OCI-LY1 (cell line): ENCODE measurements at regions not wholly inside any gene's neighbourhood (a gene's known extent, or its start where the extent isn't known, plus 50 kb on each side); places are given as distances from the start of the nearest gene placed in this dataset.

Source experiments
- H2AFZ ChIP-seq: fragments of 200-600 bp; sonication (generic), shearing (Covaris generic); 2 replicates; pipeline ENCODE4 v1.6.0; 2014; ENCODE audit warnings: antibody characterized with exemption, mild to moderate bottlenecking, low read length
- H3F3A ChIP-seq: fragments of 200-600 bp; sonication (generic), shearing (Covaris generic); 2 replicates; pipeline ENCODE4 v1.6.0; 2014; ENCODE audit warnings: mild to moderate bottlenecking, antibody characterized with exemption, low read length, moderate library complexity; ENCODE audit not compliant: insufficient read depth
- H3K27ac ChIP-seq: fragments of 200-600 bp; sonication (generic); 2 replicates; pipeline ENCODE4 v1.5.1; 2014; ENCODE audit warnings: low read length, mixed run types, mild to moderate bottlenecking, low read depth; ENCODE audit not compliant: poor library complexity, severe bottlenecking
- H3K27me3 ChIP-seq: fragments of 200-600 bp; sonication (generic); 2 replicates; pipeline ENCODE4 v1.6.0; 2014; ENCODE audit warnings: antibody characterized with exemption, mild to moderate bottlenecking, low read length, moderate library complexity; ENCODE audit not compliant: insufficient read depth
- H3K36me3 ChIP-seq: fragments of 200-600 bp; sonication (generic); 2 replicates; pipeline ENCODE4 v1.6.1; 2014; ENCODE audit warnings: mild to moderate bottlenecking, antibody characterized with exemption, low read length, moderate library complexity, mixed read lengths; ENCODE audit not compliant: insufficient read depth
- H3K4me1 ChIP-seq: fragments of 200-600 bp; sonication (generic); 2 replicates; pipeline ENCODE4 v1.5.1; 2014; ENCODE audit warnings: mild to moderate bottlenecking, low read length, moderate library complexity; ENCODE audit not compliant: insufficient read depth, severe bottlenecking
- H3K4me2 ChIP-seq: fragments of 200-600 bp; sonication (generic), shearing (Covaris generic); 2 replicates; pipeline ENCODE4 v1.6.1; 2014; ENCODE audit warnings: low read length
- H3K4me3 ChIP-seq: fragments of 200-600 bp; sonication (generic); 2 replicates; pipeline ENCODE4 v1.5.1; 2014; ENCODE audit warnings: low read length, low read depth, mild to moderate bottlenecking, mixed read lengths; ENCODE audit not compliant: poor library complexity, severe bottlenecking
- H3K79me2 ChIP-seq: fragments of 200-600 bp; shearing (Covaris generic); 2 replicates; pipeline ENCODE4 v1.6.1; 2016; ENCODE audit warnings: mixed run types, low read length, mixed read lengths; ENCODE audit not compliant: insufficient read depth
- H3K9ac ChIP-seq: fragments of 200-600 bp; sonication (generic), shearing (Covaris generic); 2 replicates; pipeline ENCODE4 v1.6.1; 2014; ENCODE audit warnings: mild to moderate bottlenecking, low read length, mixed read lengths
- H3K9me2 ChIP-seq: fragments of 200-600 bp; sonication (generic), shearing (Covaris generic); 2 replicates; pipeline ENCODE4 v1.6.1; 2014; ENCODE audit warnings: low read depth, mild to moderate bottlenecking, low read length, mixed read lengths
- H3K9me3 ChIP-seq: fragments of 200-600 bp; shearing (Covaris generic); 2 replicates; pipeline ENCODE4 v1.6.1; 2014; ENCODE audit warnings: low read length, mixed read lengths
- H4K20me1 ChIP-seq: fragments of 200-600 bp; sonication (generic), shearing (Covaris generic); 2 replicates; pipeline ENCODE4 v1.6.0; 2016; ENCODE audit warnings: mild to moderate bottlenecking, low read length; ENCODE audit not compliant: insufficient read depth
- CTCF ChIP-seq: fragments of 200-600 bp; sonication (generic), shearing (Covaris generic); IDR thresholded peaks from 2 replicates; pipeline ENCODE4 v1.5.1; 2017; ENCODE audit warnings: mild to moderate bottlenecking, antibody characterized with exemption, low read length, moderate library complexity, mixed read lengths
- EZH2 ChIP-seq: fragments of 200-600 bp; sonication (generic), shearing (Covaris generic); IDR thresholded peaks from 2 replicates; pipeline ENCODE4 v1.8.0; 2017; ENCODE audit warnings: borderline replicate concordance, mixed run types, mild to moderate bottlenecking, antibody characterized with exemption, low read length, moderate library complexity, mixed read lengths

- TF ChIP-seq CTCF = no peak
- TF ChIP-seq EZH2 = no peak
- Histone ChIP-seq H3K27ac (no peak overlapping the region), H3K4me3 (no peak overlapping the region), H4K20me1 (no peaks in the 10 kb centered on the region), H3K27me3 (no peaks in the 10 kb centered on the region), H3K36me3 (no peaks in the 10 kb centered on the region), H3K4me2 (no peak overlapping the region), H3K9me2 (no peaks in the 10 kb centered on the region), H3K79me2 (no peaks in the 10 kb centered on the region), H3K4me1 (peaks cover 14% of the 10 kb centered on the region), H3F3A (no peaks in the 10 kb centered on the region), H2AFZ (no peak overlapping the region; the same call in 1 of the 2 replicates), H3K9me3 (peaks cover 3% of the 10 kb centered on the region; the same call in 1 of the 2 replicates), H3K9ac (no peak overlapping the region)
These were observed 1134.3 kb downstream of the NCAM2 start for GRCh38 chr21:22132358-22133071.

DNA sequence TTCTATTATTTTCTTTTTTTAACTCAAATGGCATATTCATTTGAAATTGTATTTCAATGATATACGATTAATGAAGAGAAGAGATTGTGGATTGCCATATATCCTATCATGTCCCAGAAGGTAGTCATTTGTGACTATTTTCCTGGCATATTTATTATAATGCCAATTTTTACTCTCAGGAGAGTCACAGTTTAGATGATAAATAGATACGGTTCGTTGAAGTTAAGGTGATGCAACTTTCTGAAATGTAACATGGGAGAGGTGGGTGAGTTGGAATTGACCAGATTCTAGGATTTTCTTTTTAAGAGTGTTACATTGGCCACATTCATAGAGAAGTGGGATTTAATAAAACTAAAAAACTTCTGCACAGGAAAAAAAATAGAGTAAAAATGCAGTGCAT, 1138.5 kb downstream of the NCAM2 start:
- Histone ChIP-seq H3K9me3 (0 out of 2 replicates have a peak, but pooled peaks cover 4% of the 10 kb centered on the region), H3K4me2 (no peak overlapping the region), H3K4me3 (no peak overlapping the region), H3K36me3 (no peaks in the 10 kb centered on the region), H3K27me3 (no peaks in the 10 kb centered on the region), H4K20me1 (no peaks in the 10 kb centered on the region), H3K79me2 (no peaks in the 10 kb centered on the region), H2AFZ (no peak overlapping the region), H3K9me2 (no peaks in the 10 kb centered on the region), H3F3A (no peaks in the 10 kb centered on the region), H3K9ac (no peak overlapping the region), H3K4me1 (no peaks in the 10 kb centered on the region), H3K27ac (no peak overlapping the region)
- no peak for TF ChIP-seq CTCF

DNA sequence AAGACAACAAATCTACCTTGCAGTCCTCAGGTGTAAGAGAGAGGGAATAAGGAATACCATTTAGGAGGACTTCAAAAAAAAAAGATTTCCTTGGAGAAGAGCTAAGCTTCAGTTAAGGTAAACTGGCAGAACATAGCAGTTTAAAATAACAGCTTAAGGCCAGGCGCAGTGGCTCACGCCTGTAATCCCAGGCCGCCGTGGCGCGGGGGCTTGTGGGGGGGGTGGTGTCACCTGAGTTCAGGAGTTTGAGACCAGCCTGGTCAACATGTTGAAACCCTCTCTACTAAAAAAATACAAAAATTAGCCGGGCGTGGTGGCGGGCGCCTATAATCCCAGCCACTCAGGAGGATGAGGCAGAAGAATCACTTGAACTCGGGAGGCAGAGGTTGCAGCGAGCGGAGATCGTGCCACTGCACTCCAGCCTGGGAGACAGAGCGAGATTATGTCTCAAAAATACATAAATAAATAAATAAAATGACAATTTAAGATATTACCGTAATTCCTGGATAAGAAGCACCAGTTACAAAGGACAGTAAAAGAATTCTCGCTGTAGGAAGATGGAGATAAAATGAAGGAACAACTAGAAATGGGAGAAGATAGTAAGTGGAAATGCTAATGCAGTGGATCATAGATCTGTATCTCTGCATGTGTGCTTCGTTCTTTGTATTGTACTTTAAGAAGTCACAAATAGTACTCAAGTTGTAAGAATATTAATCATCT, 1140.2 kb downstream of the NCAM2 start:
- no peak overlapping the region for H3K4me2 ChIP-seq
- H3K36me3 ChIP-seq = no peaks in the 10 kb centered on the region
- no peak overlapping the region for H3K27ac ChIP-seq
- H3K27me3 ChIP-seq = no peaks in the 10 kb centered on the region
- H3K9me2 ChIP-seq = no peaks in the 10 kb centered on the region
- no peaks in the 10 kb centered on the region for H4K20me1 ChIP-seq
- no peaks in the 10 kb centered on the region for H3K4me1 ChIP-seq
- H3K79me2 ChIP-seq = no peaks in the 10 kb centered on the region
- H2AFZ ChIP-seq = no peak overlapping the region
- TF ChIP-seq CTCF = no peak
- TF ChIP-seq EZH2 = no peak
- H3K4me3 ChIP-seq = no peak overlapping the region
- no peak overlapping the region for H3K9ac ChIP-seq
- no peaks in the 10 kb centered on the region for H3F3A ChIP-seq
- 0 out of 2 replicates have a peak, but pooled peaks cover 4% of the 10 kb centered on the region for H3K9me3 ChIP-seq
